ENCODE measurements at regions not wholly inside any gene's neighbourhood (a gene's known extent, or its start where the extent isn't known, plus 50 kb on each side); places are given as distances from the start of the nearest gene placed in this dataset.

GRCh38 chr16:73171901-73172240 is 123.9 kb upstream of the ZFHX3 start:
- Histone ChIP-seq H3K27me3 (ENCODE audit: insufficient read depth, low read length) (no peaks in the 10 kb centered on the region), H3K36me3 (ENCODE audit: insufficient read depth, low read length) (no peaks in the 10 kb centered on the region), H2AFZ (ENCODE audit: low read length) (peak overlapping the region; percentile 95), H3K4me1 (ENCODE audit: insufficient read depth, low read length) (peaks cover 25% of the 10 kb centered on the region), H4K20me1 (ENCODE audit: insufficient read depth, low read length) (no peaks in the 10 kb centered on the region), H3K79me2 (ENCODE audit: insufficient read depth, low read length) (no peaks in the 10 kb centered on the region), H3K9me3 (ENCODE audit: low read depth, low read length) (no peaks in the 10 kb centered on the region), H3K27ac (ENCODE audit: low read depth, low read length) (peak overlapping the region; percentile 69), H3K4me3 (ENCODE audit: insufficient read depth, low read length) (peak overlapping the region; percentile 48), H3K4me2 (ENCODE audit: insufficient read depth, low read length) (peak overlapping the region; percentile 81)
- TF ChIP-seq CTCF (IDR thresholded peaks at IDR 0.05; ENCODE audit: extremely low read depth, low read depth, low read length): no peak
- no peak for DNase-seq (ENCODE audit: insufficient read length, low spot score, missing footprints)

- no peak overlapping the region for H3K4me3 ChIP-seq (ENCODE audit: insufficient read depth, low read length)
- peaks cover 30% of the 10 kb centered on the region for H3K4me1 ChIP-seq (ENCODE audit: insufficient read depth, low read length)
- H3K4me2 ChIP-seq (ENCODE audit: insufficient read depth, low read length): no peak overlapping the region
- H4K20me1 ChIP-seq (ENCODE audit: insufficient read depth, low read length): no peaks in the 10 kb centered on the region
- no peak for TF ChIP-seq CTCF (IDR thresholded peaks at IDR 0.05; ENCODE audit: extremely low read depth, low read depth, low read length)
- no peak overlapping the region for H3K27ac ChIP-seq (ENCODE audit: low read depth, low read length)
- DNase-seq (ENCODE audit: insufficient read length, low spot score, missing footprints): no peak
- no peak overlapping the region for H2AFZ ChIP-seq (ENCODE audit: low read length)
- no peaks in the 10 kb centered on the region for H3K27me3 ChIP-seq (ENCODE audit: insufficient read depth, low read length)
- H3K9me3 ChIP-seq (ENCODE audit: low read depth, low read length): no peaks in the 10 kb centered on the region
- H3K36me3 ChIP-seq (ENCODE audit: insufficient read depth, low read length): no peaks in the 10 kb centered on the region
- H3K79me2 ChIP-seq (ENCODE audit: insufficient read depth, low read length): no peaks in the 10 kb centered on the region
Observed at GRCh38 chr16:73171380-73171779, 123.5 kb upstream of the ZFHX3 start.

GRCh38 chr16:73170612-73171038 is 122.7 kb upstream of the ZFHX3 start:
- H3K79me2 ChIP-seq (ENCODE audit: insufficient read depth, low read length): no peaks in the 10 kb centered on the region
- H3K27ac ChIP-seq (ENCODE audit: low read depth, low read length): no peak overlapping the region
- no peaks in the 10 kb centered on the region for H4K20me1 ChIP-seq (ENCODE audit: insufficient read depth, low read length)
- DNase-seq (ENCODE audit: insufficient read length, low spot score, missing footprints): no peak
- H2AFZ ChIP-seq (ENCODE audit: low read length): no peak overlapping the region
- H3K9me3 ChIP-seq (ENCODE audit: low read depth, low read length): no peaks in the 10 kb centered on the region
- H3K4me3 ChIP-seq (ENCODE audit: insufficient read depth, low read length): no peak overlapping the region
- no peaks in the 10 kb centered on the region for H3K27me3 ChIP-seq (ENCODE audit: insufficient read depth, low read length)
- TF ChIP-seq CTCF (IDR thresholded peaks at IDR 0.05; ENCODE audit: extremely low read depth, low read depth, low read length): no peak
- peaks cover 32% of the 10 kb centered on the region for H3K4me1 ChIP-seq (ENCODE audit: insufficient read depth, low read length)
- no peak overlapping the region for H3K4me2 ChIP-seq (ENCODE audit: insufficient read depth, low read length)
- H3K36me3 ChIP-seq (ENCODE audit: insufficient read depth, low read length): no peaks in the 10 kb centered on the region

- no peaks in the 10 kb centered on the region for H3K36me3 ChIP-seq (ENCODE audit: insufficient read depth, low read length)
- no peaks in the 10 kb centered on the region for H3K27me3 ChIP-seq (ENCODE audit: insufficient read depth, low read length)
- H3K4me1 ChIP-seq (ENCODE audit: insufficient read depth, low read length): peaks cover 14% of the 10 kb centered on the region
- H3K4me3 ChIP-seq (ENCODE audit: insufficient read depth, low read length): peak overlapping the region; percentile 66
- peak overlapping the region; percentile 5 for H3K27ac ChIP-seq (ENCODE audit: low read depth, low read length)
- peak overlapping the region; percentile 83 for H3K4me2 ChIP-seq (ENCODE audit: insufficient read depth, low read length)
- H3K79me2 ChIP-seq (ENCODE audit: insufficient read depth, low read length): no peaks in the 10 kb centered on the region
- H4K20me1 ChIP-seq (ENCODE audit: insufficient read depth, low read length): no peaks in the 10 kb centered on the region
- H2AFZ ChIP-seq (ENCODE audit: low read length): peak overlapping the region; percentile 79
- TF ChIP-seq CTCF (IDR thresholded peaks at IDR 0.05; ENCODE audit: extremely low read depth, low read depth, low read length): no peak
- no peaks in the 10 kb centered on the region for H3K9me3 ChIP-seq (ENCODE audit: low read depth, low read length)
- no peak for DNase-seq (ENCODE audit: insufficient read length, low spot score, missing footprints)
Observed at GRCh38 chr16:73166947-73167550, 119.1 kb upstream of the ZFHX3 start.
